GM19324 (cell line): ENCODE measurements at regions not wholly inside any gene's neighbourhood (a gene's known extent, or its start where the extent isn't known, plus 50 kb on each side); places are given as distances from the start of the nearest gene placed in this dataset.
"Not testable (repeated sequence)": the region's sequence is repeated elsewhere in the genome, so short reads cannot be mapped to it uniquely, and the experiment has no call there.

Experiments used
- ATAC-seq: cut with Tn5 transposase; IDR thresholded peaks from one replicate; pipeline ENCODE4 v1.9.1; 2021; ENCODE audit warnings: mild to moderate bottlenecking, moderate library complexity; ENCODE audit not compliant: unreplicated experiment, low FRiP score

DNA sequence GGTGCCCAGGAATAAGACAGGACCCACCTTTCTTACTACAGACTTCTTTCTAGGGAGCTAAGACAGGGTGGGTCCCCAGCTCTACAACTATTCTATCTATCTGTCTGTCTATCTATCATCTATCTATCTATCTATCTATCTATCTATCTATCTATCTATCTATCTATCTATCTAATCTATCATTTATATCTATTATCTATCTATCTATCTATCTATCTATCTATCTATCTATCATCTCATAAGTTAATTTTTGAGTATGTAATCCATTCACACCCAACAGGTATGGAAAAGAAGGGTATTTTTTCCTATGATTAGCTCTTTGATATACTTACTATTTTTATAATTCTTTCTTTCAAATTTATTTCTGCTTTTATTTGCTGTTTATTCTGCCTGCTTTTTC, 55.9 kb downstream of the BAMBI start:
- ATAC-seq, result no peak

DNA sequence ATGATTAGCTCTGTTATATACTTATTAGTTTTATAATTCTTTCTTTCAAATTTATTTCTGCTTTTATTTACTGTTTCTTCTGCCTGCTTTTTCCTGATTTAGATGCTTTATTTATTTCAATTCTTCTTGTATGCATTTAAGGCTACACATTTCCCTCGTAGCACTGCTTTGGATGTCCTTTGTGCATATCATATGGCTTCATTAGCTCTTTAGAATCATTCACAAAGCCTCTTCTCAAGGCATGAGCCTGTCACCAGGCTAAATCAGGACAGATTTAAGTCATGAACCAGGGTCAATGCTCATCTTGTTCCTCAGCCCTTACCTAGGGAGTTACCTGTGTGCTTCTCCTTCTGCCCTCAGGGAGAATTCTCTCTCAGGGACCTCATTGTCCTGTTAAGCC, 56.3 kb downstream of the BAMBI start:
- no peak for ATAC-seq

DNA sequence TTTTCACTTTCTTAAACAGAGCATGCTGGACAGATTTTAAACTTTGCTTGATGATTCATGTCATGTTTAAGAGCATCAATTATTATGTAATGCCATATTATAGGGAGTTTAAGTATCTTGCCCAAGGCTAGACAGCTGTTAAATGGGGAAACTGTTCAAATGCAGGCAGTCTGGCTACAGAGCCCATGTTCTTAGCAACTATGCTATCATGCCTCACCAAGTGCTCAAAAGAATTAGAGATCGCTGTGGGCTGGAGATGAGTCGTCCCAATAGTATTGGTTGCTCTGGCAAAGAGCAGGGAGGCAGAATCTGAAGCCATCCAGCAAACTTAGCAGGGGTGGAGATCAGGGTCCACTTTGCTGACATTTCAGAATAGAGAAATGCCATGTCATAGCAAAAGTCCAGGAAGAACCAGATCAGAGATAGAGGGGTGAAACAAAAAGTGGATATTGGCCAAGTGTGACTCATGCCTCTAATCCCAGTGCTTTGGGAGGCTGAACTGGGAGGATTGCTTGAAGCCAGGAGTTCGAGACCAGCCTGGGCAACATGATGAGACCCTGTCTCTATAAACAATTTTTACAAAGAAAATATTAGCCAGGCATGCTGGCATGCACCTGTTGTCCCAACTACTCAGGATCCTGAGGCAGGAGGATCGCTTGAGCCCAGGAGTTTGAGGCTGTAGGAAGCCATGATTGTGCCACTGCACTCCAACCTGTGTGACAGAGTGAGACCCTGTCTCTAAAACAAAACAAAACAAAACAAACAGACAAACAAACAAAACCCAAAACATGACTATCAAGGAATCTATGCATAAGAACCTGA, 57.8 kb downstream of the BAMBI start:
- no peak for ATAC-seq

DNA sequence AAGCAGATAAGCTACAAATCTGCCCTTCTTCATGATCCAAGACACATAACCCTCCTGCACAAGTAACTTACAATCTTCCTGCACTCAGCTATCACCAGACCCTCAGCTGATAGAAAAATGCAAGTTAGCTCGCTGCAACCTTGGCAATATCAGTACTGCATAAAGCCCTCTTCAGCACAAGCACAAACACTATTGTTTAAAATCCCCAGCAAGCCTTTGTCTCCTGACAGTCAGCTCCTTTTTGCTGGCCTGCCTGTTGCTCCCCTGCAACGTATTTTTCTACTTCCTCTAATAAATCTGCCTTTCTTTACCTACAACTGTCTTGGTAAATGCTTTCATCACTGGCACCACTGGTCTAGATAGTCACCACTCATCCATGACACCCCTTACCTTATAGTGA, 59.8 kb downstream of the BAMBI start:
- ATAC-seq, result no peak

DNA sequence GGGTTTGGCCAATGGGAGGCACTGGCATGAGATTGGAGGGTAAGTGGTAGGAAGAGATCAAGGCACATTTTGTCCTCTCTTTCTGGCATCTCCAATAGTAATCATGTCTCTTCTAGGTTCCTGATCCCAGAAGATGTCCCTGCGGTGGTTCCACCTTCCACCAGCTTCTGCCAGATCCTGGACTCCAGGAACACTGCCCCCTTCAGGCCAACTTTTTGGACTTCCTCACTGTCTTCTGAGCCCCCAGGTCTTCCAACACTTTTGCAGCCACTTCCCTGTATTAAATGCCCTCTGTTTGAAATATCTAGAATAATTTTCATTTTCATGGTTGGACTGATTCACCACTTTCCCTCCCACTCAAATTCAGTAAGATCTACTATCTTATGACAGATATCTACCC, 60.9 kb downstream of the BAMBI start:
- ATAC-seq, result no peak

DNA sequence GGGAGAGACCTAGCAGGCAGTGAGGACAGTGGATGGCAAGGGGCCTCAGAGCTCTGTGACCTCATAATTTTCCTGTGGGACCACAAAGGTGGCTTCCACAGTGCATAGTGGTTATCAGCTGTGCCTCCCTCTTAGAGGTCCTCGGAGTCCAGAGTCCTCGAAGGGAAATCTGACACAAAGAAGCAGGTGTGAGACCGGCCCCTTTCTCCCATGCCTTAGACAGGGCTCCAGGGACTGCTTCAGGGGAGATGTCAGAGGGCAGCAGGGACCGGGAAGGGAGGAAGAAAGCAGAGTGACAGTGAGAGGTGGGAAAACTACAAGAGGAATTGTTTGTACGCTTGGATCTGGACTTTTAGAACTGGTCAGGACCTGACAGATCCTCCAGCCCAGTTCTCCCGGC, 66.3 kb downstream of the BAMBI start:
- no peak for ATAC-seq

DNA sequence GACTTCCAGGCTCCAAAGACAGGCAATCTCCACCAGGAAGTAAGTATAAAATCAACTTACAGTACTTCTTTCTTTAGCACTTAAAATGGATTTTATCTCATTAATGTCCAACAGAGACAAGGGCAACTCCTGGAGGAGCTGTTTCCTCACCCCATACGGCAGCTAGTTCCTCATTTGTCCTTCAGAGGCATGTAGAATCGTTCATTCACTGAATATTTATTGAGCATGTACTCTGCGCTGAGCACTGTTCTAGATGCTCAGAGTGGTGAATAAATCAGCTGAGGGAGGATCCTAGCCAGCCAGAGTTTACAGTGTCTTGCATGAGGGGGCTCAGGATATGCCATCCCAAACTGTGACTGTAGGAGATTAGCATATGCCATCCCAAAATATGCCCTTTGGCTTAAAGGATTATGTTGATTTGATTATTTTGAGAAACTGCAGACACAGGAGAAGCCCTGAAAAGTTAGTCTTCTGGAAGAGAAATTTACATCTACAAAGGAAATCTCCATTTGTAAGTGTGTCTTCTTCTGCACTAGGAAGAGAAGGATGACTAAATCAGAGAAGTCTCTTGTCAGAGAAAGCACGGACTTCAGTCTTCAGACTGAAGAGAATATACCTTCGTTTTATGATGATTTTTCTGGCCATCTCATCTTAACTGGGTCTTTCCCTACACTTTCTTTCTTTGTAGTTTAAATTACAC, 66.9 kb downstream of the BAMBI start:
- ATAC-seq, result no peak

DNA sequence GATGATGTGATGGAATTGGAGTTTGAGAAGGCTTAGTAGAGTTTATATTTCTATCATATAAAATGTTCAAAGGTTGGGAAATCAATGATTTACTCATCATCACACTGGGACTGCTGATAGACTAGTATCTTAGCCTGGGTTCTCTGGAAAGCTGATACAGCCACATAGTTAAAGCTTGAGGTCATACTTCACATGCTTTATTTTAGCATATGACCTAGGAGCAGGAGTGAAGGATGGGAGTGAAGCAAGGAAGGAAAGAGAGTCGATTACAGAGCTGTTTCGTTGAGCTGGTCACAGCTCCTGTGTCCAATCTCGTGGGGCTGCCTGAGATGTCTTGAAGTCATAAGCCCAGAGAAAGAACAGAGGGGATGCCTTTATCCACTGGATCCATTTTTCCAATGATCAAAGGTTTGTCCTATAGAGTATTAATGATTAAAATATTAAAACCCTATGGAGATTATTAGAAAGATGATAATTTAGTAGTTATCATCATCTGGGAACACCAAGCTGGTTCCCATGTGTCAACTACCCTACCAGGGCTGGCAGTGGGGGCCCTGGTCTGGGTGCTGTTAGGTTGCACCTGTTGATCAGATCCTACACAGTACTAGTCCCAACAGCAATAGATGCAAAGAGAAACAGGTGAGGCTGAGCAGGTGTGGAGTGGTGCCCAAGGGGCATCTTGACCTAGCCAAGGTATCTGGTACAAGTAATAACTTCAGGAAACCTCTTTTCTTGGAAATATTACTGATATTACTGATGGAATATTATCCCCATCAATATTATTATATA, 77.8 kb downstream of the BAMBI start:
- ATAC-seq, result no peak

DNA sequence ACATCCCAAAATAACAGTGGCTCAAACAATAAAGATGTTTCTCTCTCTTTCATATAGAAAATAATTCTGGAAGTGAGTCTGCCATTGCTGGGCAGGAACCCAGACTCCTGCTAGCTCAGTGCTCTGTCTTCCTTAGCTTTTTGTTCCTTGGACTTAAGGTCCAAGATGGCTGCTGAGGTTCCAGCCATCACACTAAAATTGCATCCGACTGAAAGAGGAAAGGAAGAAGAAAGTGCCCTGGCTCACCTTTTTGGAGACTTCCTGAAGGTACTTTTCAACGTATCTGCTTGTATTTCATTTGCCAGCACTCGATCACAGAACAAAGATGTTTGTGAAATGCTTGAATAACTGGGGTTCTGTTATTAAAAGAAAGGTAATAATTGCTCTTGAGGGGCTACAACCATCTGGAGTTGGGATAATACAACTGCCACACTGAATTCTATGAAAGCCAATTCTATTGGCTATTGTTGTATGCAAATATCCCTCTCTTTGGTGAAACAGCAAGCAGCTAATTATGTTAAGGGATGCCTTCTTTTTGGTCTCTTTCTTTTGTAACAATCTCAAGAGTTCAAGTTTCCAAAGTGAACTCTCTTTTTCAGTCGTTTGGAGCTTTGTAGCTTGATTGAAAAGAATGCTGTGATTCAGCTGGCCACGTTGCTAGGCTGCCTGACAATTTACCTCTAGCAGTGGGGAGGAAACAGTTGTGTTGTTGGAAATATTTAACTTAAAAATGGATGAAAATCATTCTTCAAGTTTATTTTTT, 83.9 kb downstream of the BAMBI start:
- ATAC-seq, result no peak

DNA sequence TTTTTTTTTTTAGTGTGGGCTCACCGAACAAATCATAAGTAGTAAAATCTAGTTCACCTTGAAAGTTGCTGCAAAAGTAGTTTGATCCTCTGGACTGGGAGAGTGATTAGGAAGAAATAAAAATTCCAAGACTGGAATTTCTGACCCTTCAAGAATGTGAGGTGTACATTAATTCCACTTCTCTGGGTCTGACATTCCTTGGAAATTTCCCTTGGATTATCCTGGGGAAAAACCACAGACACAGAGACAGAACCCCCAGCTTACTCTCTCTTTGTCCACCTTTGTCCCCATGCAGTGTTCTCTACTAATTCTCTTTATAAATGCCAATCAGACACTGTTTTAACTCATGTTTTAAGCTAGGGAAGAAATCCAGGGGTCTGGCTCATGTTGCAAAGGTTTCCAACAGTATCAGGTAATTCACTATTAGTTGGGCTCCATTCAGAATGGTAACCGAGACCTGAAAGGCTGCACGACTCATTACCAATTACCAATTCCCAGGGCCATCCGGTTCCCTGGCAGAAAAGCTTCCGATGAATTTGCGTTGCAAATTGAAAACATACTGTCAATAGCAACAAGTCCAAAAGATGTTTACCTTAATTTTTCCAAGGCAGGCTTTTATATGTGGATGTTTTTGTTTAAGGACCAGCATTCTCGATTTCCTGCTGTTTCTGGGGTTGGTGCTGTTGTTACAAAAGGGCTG, 86.3 kb downstream of the BAMBI start:
- no peak for ATAC-seq

DNA sequence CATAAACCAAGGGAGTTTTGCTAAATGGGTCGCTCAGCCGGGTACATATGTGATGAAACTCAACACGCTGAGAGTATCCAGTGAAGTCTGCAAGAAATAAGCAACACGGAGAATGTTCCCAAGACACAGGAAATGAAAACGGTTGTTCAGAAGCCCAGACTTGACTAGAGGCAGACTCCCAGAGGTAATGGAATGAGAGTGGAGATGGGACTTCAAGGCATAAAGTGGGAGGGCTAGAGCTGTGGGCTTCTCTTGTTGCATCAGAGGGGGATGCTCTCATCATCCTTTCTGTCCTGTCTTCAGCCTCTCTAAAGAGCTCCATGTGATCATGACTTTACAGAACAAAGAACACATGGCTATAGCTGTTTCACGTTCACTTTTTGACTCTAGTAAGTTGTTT, 88.3 kb downstream of the BAMBI start:
- no peak for ATAC-seq

DNA sequence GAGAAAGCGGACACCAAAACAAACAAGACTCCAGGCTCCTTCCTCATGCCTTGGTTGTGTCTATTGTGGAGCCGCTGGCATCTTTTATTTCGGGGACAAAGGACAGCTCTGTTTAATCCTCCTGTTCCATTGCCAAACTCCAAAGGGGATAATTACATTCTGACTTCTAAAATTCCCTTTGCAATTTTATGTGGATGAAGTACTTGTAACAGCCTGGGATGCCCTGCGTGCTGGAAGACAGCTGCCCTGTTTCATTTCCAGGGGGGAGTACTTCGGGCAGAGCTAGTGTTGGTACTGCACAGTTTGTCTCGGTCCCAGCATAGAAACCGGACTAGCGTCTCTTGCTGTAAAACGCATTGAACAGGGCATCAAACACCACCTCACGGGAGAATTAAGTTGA, 90.9 kb downstream of the BAMBI start:
- ATAC-seq, result no peak

DNA sequence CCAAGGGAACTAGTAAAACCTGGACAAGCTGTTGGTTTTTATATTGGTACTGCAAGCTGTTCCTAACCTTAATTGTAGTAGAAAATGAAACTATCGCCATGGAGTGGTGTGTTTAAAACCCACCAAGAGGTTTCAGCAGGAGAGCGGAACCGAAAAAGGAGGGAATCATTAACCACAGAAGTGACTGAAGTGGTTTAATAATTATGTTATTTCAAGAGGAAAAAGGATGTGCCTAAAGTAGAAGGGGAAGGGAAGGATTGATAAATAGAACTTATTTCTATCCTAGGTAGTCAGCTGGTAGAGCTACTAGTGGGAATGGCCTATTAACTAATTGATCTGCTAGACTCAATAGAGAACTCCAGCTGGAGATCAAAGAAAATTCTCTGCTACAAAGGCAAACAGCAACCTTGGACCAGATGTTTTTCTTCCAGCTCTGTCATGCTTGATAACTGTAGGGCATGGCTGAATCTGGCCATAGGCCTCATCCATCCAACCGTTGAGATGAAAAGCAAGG, 91.8 kb downstream of the BAMBI start:
- no peak for ATAC-seq

DNA sequence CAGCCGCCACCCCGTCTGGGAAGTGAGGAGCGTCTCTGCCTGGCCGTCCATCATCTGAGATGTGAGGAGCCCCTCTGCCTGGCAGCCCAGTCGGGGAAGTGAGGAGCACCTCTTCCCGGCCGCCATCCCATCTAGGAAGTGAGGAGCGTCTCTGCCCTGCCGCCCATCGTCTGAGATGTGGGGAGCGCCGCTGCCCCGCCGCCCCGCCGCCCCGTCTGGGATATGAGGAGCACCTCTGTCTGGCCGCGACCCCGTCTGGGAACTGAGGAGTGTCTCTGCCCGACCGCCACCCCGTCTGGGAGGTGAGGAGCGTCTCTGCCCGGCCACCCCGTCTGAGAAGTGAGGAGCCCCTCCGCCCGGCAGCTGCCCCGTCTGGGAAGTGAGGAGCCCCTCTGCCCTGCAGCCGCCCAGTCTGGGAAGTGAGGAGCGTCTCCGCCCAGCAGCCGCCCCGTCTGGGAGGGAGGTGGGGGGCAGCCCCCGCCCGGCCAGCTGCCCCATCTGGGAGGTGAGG, 94.3 kb downstream of the BAMBI start:
- not testable (repeated sequence) for ATAC-seq

DNA sequence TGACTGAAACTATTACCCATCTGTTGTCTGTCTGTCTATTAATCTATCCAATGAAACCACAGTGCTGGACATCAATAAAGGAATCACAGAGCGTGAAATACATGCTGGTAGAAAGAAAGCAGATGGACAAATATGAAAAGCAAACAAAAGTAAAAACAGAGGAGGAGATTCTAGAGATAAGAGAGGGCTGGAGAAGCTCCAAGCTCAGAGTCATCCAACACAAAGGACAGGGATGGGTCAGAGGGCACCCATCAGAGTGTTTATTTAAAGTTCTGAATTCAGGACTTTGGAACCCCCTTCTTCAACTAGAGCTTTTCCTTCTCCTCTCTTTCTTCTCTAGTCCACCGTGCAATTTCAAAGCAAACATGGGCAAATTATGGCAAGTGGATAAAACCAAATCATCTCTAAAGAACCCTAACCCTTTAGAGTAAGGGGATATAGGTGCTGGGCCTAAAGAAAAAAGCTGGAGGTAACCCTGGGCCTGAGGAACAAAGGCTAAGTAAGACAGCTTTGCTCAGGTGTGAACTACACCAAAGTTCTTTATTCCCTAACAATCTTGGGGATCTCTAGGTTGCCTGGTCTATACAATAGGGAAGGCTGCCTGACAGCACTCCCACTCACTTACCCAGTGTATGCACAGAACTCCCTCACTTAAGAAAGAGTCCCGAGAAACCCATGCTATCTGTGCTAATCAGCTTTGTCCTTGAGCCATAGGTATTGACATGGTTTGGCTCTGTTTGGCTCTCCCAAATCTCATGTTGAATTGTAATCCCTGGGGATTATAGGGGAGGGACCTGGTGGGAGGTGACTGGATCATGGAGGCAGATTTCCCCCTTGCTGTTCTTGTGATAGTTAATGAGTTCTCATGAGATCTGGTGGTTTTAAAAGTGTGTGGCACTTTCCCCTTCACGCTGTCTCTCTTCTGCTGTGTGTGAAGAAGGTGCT, 97.0 kb downstream of the BAMBI start:
- ATAC-seq, result no peak

DNA sequence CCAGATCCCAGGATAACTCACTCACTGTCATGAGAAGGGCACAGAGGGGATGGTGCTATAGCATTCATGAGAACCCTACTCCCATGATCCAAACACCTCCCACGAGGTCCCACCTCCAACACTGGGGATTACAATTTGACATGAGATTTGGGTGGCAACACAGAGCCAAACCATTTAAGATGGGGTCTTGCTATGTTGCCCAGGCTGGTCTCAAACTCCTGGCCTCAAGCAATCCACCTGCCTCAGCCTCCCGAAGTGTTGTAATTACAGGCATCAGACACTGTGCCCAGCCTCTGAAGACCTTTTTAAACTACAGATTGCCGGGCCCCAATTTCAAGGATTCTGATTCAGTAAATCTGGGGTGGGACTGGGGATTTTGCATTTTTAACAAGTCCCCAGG, 98.5 kb downstream of the BAMBI start:
- no peak for ATAC-seq

DNA sequence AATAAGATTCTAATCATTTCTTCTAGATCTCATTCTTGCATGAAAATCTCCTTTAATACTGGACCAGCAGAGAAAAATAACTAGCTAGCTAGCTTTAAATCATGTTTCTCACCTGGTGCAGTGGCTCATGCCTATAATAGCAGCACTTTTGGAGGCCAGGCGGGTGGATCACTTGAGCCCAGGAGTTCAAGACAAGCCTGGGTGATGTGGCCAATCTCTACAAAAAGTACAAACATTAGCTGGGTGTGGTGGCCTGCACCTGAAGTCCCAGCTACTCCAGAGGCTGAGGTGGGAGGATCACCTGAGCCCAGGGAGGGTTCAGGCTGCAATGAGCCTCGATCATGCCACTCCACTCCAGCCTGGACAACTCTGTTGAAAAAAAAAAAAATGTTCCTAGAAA, 99.2 kb downstream of the BAMBI start:
- no peak for ATAC-seq

DNA sequence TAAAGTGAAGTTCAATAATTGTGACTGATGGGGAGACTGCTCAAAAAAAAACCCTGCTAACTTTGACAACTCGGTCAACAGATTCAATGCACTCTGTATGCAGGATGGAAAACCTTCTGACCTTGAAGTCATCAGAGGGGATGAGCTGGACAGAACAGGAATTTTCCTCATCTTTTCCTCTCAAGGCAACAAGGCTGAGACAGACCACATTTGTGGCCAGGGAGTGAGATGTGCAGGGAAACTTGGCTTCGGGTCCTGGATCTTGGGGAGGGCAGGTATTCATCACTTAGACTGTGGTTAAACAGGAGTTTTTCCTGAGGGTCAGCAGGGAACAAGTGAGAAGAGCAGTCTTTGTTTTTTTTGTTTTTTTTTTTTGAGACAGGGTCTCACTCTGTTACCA, 100.6 kb downstream of the BAMBI start:
- no peak for ATAC-seq

DNA sequence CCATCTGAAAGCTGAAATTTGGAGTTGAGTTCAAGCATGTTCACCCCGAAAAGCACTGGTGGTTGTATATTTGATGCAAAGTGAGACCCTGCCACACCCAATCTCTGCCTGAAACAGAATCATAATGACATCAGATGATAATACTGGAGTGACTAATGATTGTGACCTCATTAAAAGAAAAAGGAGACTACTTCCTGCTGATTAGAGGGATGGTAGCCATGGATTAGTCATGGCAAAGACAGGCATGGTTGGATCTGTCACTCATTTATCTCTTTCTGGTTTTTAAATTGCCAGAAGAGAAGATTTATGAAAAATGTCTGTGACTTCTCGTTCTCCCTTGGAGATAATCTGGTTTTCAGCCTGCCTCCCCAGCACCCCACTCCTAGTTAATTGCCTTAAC, 101.2 kb downstream of the BAMBI start:
- ATAC-seq, result no peak
